ENCODE measurements at regions not wholly inside any gene's neighbourhood (a gene's known extent, or its start where the extent isn't known, plus 50 kb on each side); places are given as distances from the start of the nearest gene placed in this dataset.
"Not testable (repeated sequence)": the region's sequence is repeated elsewhere in the genome, so short reads cannot be mapped to it uniquely, and the experiment has no call there.

- DNase-seq = not testable (repeated sequence)
These were observed 1360.7 kb downstream of the RPIA start for GRCh38 chr2:90052113-90052631.

DNA sequence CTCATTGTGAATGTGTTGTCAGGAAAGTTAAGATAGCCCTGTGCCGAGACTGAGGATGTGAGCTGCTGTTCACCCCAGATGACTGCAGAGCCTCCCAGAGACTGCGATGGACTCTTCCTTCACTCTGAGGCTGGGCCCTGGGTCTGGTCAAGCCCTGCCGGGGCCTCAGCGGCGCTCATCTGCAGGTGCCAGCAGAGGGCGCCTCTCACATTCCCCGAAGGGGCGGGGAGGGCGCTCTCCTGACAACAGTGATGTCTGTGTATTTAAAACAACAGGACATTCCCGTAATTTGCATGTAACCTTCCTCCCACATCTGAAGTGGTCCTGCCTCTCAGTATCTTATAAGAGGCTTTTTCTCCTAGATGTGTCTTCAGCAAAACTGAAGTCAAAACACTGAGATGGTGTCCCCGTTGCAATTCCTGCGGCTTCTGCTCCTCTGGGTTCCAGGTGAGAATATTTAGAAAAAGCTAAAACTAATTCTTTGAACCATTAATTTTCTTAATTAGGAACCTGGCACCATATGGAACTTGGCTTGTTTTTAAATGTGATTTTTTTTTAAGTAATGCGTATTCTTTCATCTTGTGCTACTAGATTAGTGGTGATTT, 1377.9 kb downstream of the RPIA start:
- peak in 6 of 56 donors; percentile 0 to 31 (median 2) for DNase-seq

DNA sequence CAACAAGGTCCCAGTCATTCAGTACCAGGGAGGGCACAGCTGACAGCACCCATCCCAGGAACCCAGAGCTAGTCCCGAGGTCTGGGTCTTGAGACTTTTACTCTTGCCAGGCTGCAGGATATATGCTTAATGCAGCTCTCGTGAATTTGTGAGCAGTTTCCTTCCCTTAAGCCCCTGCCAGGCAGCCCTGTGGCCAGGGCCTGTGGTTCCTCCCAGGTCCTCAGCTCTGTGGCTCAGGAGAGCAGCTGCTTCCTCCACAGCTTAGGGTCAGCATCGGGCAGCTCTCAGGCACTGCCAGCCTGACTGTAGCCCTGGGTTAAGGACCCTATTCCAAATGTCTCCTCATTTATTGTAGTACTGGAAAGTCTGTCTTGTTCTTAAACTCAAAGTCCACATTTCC, 1384.8 kb downstream of the RPIA start:
- no peak for DNase-seq

DNA sequence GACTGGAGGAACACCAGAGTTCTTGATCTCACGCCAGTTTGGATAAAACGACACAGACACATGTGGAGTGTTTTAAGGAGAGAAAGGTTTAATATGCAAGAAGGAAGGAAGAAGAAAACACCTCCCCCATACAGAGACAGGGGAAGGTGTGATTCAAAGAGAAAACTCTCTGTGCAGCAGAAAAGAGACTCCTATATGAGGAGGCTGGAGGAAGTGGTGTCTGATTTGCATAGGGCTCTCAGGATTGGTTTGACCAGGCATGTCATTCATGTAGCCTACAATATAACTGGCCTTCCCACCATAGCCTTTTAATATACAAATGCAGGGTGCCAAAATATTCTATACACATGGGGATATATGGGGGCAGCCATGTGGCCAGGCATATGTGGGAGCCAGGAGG, 1386.5 kb downstream of the RPIA start:
- no peak for DNase-seq

GRCh38 chr2:90079374-90079773, 1387.9 kb downstream of the RPIA start:
- no peak for DNase-seq

DNA sequence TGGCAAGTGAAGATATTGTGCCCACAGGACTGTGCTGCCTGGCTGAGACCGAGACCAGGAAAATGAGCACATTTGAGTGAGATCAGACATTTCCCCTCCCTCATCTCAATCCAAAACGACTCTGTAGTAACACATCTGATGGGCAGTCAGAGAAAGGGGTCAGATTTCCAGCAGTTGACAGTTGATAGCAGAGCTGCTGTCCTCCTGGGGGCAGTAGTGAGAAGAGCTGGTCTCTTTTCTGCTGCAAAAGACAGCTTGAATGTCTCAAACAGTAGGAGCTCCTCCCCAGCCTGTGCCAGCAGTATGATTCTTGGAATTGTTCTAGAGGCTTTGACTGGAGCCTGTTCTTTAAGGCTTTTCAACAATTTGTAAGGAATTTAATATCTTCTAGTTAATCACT, 1396.3 kb downstream of the RPIA start:
- not testable (repeated sequence) for DNase-seq

DNA sequence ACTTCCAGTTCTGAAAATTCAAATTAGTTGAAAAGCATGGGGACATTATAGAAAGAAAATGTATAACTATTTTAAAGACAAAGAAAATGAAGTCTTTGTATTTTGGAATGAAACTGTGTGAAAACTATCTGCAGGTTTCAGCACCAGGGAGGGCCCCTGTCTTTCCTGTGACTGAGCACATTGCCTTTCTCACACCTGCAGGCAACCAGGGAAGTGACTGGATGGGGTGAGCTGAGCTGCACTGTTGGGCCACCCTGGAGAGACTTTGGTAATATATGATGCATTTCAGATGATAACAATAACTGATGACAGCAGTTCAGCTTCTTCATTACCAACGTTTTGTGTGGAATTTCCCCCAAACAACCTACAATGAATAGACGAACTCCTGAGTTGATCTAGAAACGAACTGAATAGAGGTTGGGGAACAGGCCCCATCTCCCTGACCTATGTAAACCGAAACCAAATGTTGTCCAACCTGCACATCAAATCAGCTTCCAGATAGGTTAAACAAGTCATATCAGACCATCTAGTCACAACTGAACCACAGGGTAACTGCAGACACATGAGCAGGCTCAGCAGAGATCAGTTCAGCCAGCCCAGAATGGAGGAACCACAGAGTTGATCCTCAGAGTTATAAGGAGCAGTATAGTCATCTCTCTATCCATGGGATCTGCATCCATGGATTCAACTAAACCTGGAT, 1402.2 kb downstream of the RPIA start:
- not testable (repeated sequence) for DNase-seq

DNA sequence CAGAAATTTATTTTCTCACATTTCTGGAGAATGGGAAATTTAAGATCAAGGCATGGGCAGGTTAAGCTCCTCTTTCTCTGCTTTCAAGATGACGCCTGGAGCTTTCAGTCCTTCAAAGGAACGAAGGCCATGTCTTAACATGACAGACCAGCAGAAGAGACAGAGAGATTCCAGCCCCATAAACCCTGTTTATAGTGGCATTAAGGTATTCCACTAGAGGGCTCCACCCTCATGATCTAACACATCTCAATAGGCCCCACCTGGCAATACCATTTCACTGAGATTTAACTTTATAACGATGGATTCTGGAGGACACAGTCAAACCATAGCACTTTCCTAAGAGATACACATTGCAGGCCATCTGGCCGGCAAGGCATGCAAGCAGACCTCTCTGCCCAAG, 1406.1 kb downstream of the RPIA start:
- not testable (repeated sequence) for DNase-seq

DNA sequence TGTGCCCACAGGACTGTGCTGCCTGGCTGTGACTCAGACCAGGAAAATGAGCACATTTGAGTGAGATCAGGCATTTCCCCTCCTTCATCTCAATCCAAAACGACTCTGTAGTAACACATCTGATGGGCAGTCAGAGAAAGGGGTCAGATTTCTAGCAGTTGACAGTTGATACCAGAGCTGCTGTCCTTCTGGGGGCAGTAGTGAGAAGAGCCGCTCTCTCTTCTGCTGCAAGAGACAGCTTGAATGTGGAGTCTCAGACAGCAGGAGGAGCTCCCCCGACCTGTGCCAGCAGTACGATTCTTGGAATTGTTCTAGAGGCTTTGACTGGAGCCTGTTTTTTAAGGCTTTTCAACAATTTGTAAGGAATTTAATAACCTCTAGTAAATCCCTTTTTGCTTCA, 1413.7 kb downstream of the RPIA start:
- DNase-seq = not testable (repeated sequence)

GRCh38 chr2:90123409-90123808, 1431.9 kb downstream of the RPIA start:
- DNase-seq = not testable (repeated sequence)

DNA sequence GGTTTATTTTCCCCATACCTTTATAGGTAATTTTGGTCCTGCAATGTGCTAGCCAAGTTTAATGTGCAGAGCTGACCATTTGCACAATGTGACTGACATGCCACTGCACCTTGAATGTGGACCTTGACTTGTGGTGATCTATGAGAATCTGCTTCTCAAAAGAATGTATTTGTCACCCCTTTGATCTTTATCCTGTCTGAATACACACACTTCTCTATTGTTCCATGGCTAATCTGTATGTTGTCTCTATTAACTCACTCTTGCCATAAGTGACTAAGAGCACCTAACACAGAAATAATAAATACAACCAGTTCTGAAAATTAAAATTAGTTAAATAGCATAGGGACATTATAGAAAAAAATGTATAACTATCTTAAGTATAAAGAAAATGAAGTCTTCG, 1447.6 kb downstream of the RPIA start:
- DNase-seq = not testable (repeated sequence)

- DNase-seq = not testable (repeated sequence)
These were observed 1450.1 kb downstream of the RPIA start for GRCh38 chr2:90141558-90141957.

DNA sequence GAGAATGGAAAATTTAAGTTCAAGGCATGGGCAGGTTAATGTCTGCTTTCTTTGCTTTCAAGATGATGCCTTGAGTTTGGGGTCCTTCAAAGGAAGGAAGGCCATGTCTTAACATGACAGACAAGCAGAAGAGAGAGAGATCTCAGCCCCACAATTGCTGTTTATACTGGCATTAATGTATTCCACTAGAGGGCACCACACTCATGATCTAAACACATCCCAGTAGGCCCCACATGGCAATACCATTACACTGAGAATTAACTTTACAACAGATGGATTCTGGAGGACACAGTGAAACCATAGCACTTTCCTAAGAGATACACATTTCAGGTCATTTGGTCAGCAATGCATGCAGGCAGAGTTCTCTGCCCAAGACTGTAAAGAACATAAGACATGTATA, 1460.3 kb downstream of the RPIA start:
- DNase-seq = not testable (repeated sequence)

DNA sequence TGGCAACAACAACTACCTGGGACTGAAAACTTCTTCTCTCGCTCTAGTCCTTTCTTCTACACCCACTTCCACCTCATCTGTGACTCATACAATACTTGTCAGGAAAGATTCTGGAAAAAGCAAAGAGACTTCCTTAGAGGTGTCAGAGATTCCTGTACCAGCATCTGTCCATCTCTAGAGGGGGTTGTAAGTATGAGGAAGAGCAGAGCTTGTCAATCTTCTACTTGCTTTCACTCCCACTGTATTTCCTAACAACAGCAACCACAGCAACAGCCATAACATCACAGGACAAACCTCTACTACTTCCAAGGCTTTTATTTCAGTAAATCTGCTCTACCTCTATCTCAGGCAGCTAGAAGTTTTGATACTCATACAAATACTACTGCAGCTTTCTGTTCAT, 1479.5 kb downstream of the RPIA start:
- DNase-seq = not testable (repeated sequence)

- DNase-seq = peak in 3 of 56 donors; percentile 2 to 10 (median 2)
These were observed 1481.6 kb downstream of the RPIA start for GRCh38 chr2:90173081-90173480.

DNA sequence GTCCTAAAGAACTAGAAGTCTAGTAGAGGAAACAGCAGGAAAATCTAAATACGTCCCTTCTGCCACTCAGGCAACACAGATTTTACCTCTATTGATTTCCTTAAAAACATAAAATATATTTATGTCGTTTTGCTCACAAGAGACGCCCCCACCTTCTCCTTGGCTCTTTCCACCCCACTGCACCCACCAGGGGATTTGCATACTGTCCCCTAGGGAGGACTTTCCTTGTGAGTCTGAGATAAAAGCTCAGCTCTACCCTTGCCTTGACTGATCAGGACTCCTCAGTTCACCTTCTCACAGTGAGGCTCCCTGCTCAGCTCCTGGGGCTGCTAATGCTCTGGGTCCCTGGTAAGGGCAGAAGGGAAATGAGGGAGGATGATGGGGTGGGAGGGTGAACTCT, 1488.1 kb downstream of the RPIA start:
- not testable (repeated sequence) for DNase-seq

- no peak for DNase-seq
These were observed 1516.1 kb downstream of the RPIA start for GRCh38 chr2:90207454-90208058.

DNA sequence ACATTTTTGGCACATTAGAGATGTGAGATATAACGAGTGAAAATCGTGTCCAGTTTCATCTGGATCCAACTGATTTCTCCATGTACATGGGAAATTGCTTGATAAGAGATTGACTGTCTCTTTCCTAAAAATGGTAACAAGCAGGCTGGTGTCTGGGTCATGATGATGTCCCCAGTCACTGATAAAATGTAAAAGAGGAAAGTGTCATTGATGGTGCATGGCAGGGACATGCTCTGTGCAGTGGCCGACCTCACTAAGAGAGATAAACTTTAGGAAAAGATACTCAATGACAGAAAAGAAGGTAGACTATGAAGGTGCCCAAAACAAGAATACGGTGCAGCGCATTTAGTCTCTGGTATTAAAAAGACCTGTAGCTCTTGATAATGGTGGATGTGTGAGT, 1517.5 kb downstream of the RPIA start:
- DNase-seq = no peak

GRCh38 chr2:90209806-90210205, 1518.3 kb downstream of the RPIA start:
- no peak for DNase-seq

- not testable (repeated sequence) for DNase-seq
These were observed 1524.4 kb downstream of the RPIA start for GRCh38 chr2:90215880-90216279.

- not testable (repeated sequence) for DNase-seq
These were observed 1525.3 kb downstream of the RPIA start for GRCh38 chr2:90216801-90217200.

DNA sequence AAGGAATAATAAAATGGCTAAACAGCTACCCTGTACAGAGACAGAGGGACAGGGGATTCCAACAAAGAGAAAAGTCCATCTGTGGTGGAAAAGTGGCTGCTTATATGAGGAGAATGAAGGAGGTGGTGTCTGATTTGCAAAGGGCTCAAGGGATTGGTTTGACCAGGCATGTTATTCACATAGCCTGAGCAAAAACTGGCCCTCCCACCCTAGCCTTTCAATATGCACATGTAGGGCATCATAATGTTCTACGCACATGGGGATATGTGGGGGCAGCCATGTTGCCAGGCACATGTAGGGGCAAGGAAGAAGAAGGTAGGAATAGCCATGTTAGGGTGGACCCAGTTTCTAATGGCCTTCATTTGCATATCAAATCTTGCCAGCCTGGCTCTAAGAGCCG, 1527.1 kb downstream of the RPIA start:
- not testable (repeated sequence) for DNase-seq

All from nucleus accumbens (tissue), 56 donors.